ENCODE measurements at regions not wholly inside any gene's neighbourhood (a gene's known extent, or its start where the extent isn't known, plus 50 kb on each side); places are given as distances from the start of the nearest gene placed in this dataset.

- 79 to 95% (median 88%) methylated on average over 1 of the region's 1 CpG for WGBS, 4 donors
- Histone ChIP-seq H3K27me3 (no peaks in the 10 kb centered on the region), H3K4me3 (no peak overlapping the region), H3K4me1 (replicated peaks in 1 of 2) (no peaks in the 10 kb centered on the region), H3K27ac (no peak overlapping the region), H3K9me3 (replicated peaks in 1 of 3) (no peaks in the 10 kb centered on the region), H3K36me3 (replicated peaks in 1 of 2) (no peaks in the 10 kb centered on the region)
- no peak for DNase-seq
- TF ChIP-seq POLR2A (IDR thresholded peaks at IDR 0.05) (no peak), CTCF (IDR thresholded peaks at IDR 0.05) (no peak)
- intact Hi-C loops (cut with DNase I): no loop called here
Observed at GRCh38 chr19:28567834-28568233, 645.1 kb downstream of the UQCRFS1 start.

GRCh38 chr19:28563964-28564921 lies 648.7 kb downstream of the UQCRFS1 start:
- DNase-seq: no peak
- WGBS, 4 donors: 70 to 77% (median 74%) methylated on average over 13 of the region's 13 CpGs

GRCh38 chr19:28560786-28561185 lies 652.2 kb downstream of the UQCRFS1 start:
- Histone ChIP-seq H3K4me1 (replicated peaks in 1 of 2) (no peaks in the 10 kb centered on the region), H3K27me3 (no peaks in the 10 kb centered on the region), H3K9me3 (replicated peaks in 1 of 3) (no peaks in the 10 kb centered on the region), H3K27ac (no peak overlapping the region), H3K36me3 (replicated peaks in 1 of 2) (no peaks in the 10 kb centered on the region), H3K4me3 (no peak overlapping the region)
- TF ChIP-seq POLR2A (IDR thresholded peaks at IDR 0.05) (no peak), CTCF (IDR thresholded peaks at IDR 0.05) (no peak)
- 68 to 78% (median 71%) methylated on average over 4 of the region's 4 CpGs for WGBS, 4 donors
- intact Hi-C loops (cut with DNase I): no loop called here
- no peak for DNase-seq

More at GRCh38 chr19:28563964-28564921, 648.7 kb downstream of the UQCRFS1 start:
- TF ChIP-seq POLR2A (IDR thresholded peaks at IDR 0.05): no peak
- no peak for TF ChIP-seq CTCF (IDR thresholded peaks at IDR 0.05)
- Histone ChIP-seq H3K27ac (no peak overlapping the region), H3K4me1 (replicated peaks in 1 of 2) (no peaks in the 10 kb centered on the region), H3K9me3 (replicated peaks in 1 of 3) (no peaks in the 10 kb centered on the region), H3K27me3 (no peaks in the 10 kb centered on the region), H3K4me3 (no peak overlapping the region), H3K36me3 (replicated peaks in 1 of 2) (no peaks in the 10 kb centered on the region)
- intact Hi-C loops (cut with DNase I): no loop called here

GRCh38 chr19:28558783-28559182 lies 654.2 kb downstream of the UQCRFS1 start:
- no peak overlapping the region for H3K27ac ChIP-seq
- H3K4me3 ChIP-seq: no peak overlapping the region
- no peaks in the 10 kb centered on the region for H3K4me1 ChIP-seq (replicated peaks in 1 of 2)
- DNase-seq: no peak
- no peaks in the 10 kb centered on the region for H3K27me3 ChIP-seq
- intact Hi-C loops (cut with DNase I): no loop called here
- 55 to 62% (median 59%) methylated on average over 2 of the region's 2 CpGs for WGBS, 4 donors
- H3K9me3 ChIP-seq (replicated peaks in 1 of 3): no peaks in the 10 kb centered on the region
- TF ChIP-seq CTCF (IDR thresholded peaks at IDR 0.05) (no peak), POLR2A (IDR thresholded peaks at IDR 0.05) (no peak)
- no peaks in the 10 kb centered on the region for H3K36me3 ChIP-seq (replicated peaks in 1 of 2)
